H1 (cell line): ENCODE measurements at regions not wholly inside any gene's neighbourhood (a gene's known extent, or its start where the extent isn't known, plus 50 kb on each side); places are given as distances from the start of the nearest gene placed in this dataset.

ENCODE experiments used
- CTCF ChIA-PET: fragments of 300-600 bp; sonication (Branson Sonifier 250); formaldehyde crosslinking; loops from one replicate; lab custom pipeline; 2021; ENCODE audit not compliant: partially characterized antibody; lab: Charles Lee
- POLR2A ChIA-PET: fragments of 300-600 bp; sonication (Branson Sonifier 250); formaldehyde crosslinking; loops from one replicate; lab custom pipeline; 2021; ENCODE audit warnings: inconsistent platforms; ENCODE audit not compliant: partially characterized antibody; lab: Charles Lee
- DNase-seq, 2 experiments: peaks; one replicate each; pipeline versions ENCODE4 v3.0.0 to v3.0.0-alpha.2; 2010 to 2022; ENCODE audit warnings: low spot score in 2 of 2, low read depth in 1 of 2, mixed read lengths in 1 of 2
- FAIRE-seq: peaks from 2 replicates; lab custom pipeline; 2011; peaks lifted over from hg19 to GRCh38; lab: Jason Lieb, UNC
- H2AFZ ChIP-seq: 2 replicates; pipeline ENCODE4 v1.8.1; 2012; ENCODE audit warnings: low read length, inconsistent platforms
- H2AK5ac ChIP-seq: 2 replicates; pipeline ENCODE4 v1.6.1; 2013; ENCODE audit warnings: low read depth, low read length
- H2BK120ac ChIP-seq: replicated peaks from 2 replicates; pipeline ENCODE3; 2013; ENCODE audit warnings: low read depth, low read length, inconsistent platforms
- H2BK12ac ChIP-seq: 2 replicates; pipeline ENCODE4 v1.6.1; 2013; ENCODE audit warnings: low read depth, low read length
- H2BK15ac ChIP-seq: 2 replicates; pipeline ENCODE4 v1.6.1; 2013; ENCODE audit warnings: low read length
- H2BK20ac ChIP-seq: 2 replicates; pipeline ENCODE4 v1.6.1; 2013; ENCODE audit warnings: low read length
- H2BK5ac ChIP-seq: 2 replicates; pipeline ENCODE4 v1.6.1; 2013; ENCODE audit warnings: low read depth, low read length
- H3K14ac ChIP-seq: 2 replicates; pipeline ENCODE4 v1.6.1; 2013; ENCODE audit warnings: inconsistent platforms; ENCODE audit not compliant: insufficient read length
- H3K18ac ChIP-seq: 2 replicates; pipeline ENCODE4 v1.6.1; 2013; ENCODE audit warnings: low read length; ENCODE audit errors: extremely low read depth
- H3K23ac ChIP-seq: 2 replicates; pipeline ENCODE4 v1.6.1; 2013; ENCODE audit warnings: inconsistent platforms; ENCODE audit not compliant: insufficient read length
- H3K23me2 ChIP-seq: 2 replicates; pipeline ENCODE4 v1.6.1; 2013; ENCODE audit warnings: low read depth, low read length
- H3K27ac ChIP-seq: 2 replicates; pipeline ENCODE4 v1.6.1; 2011; ENCODE audit warnings: low read depth, low read length, inconsistent platforms
- H3K27me3 ChIP-seq, 4 experiments: replicated peaks in 1 of 4; 1 replicate in 1 of 4; 2 replicates in 3 of 4; pipeline versions ENCODE4 v1.6.1 to v1.8.1; 2011 to 2013; ENCODE audit warnings: low read length in 3 of 4, mild to moderate bottlenecking in 3 of 4, inconsistent platforms in 2 of 4, mixed read lengths in 2 of 4, moderate library complexity in 1 of 4; ENCODE audit not compliant: control insufficient read depth in 3 of 4, insufficient read depth in 3 of 4; ENCODE audit errors: extremely low read depth in 1 of 4
- H3K36me3 ChIP-seq, 4 experiments: 2 replicates each; pipeline versions ENCODE4 v1.6.1 to v1.8.1; 2011 to 2013; ENCODE audit warnings: mild to moderate bottlenecking in 4 of 4, low read length in 3 of 4, moderate library complexity in 2 of 4, control low read depth in 1 of 4, inconsistent platforms in 1 of 4; ENCODE audit not compliant: insufficient read depth in 4 of 4, control insufficient read depth in 2 of 4
- H3K4ac ChIP-seq: replicated peaks from 2 replicates; pipeline ENCODE3; 2013; ENCODE audit warnings: low read length, low read depth, mixed read lengths, inconsistent platforms; ENCODE audit not compliant: insufficient read length
- H3K4me1 ChIP-seq, 4 experiments: replicated peaks in 1 of 4; 1 replicate in 1 of 4; 2 replicates in 3 of 4; pipeline versions ENCODE4 v1.6.1 to v1.8.1; 2011 to 2013; ENCODE audit warnings: low read length in 3 of 4, inconsistent platforms in 2 of 4, mixed read lengths in 1 of 4; ENCODE audit not compliant: insufficient read depth in 4 of 4, control insufficient read depth in 3 of 4
- H3K4me2 ChIP-seq, 2 experiments: 2 replicates each; pipeline versions ENCODE4 v1.6.1 to v1.8.1; 2011 to 2013; ENCODE audit warnings: low read depth in 2 of 2, low read length in 2 of 2, control low read depth in 1 of 2, inconsistent platforms in 1 of 2, mild to moderate bottlenecking in 1 of 2; ENCODE audit not compliant: insufficient read depth in 1 of 2
- H3K4me3 ChIP-seq, 4 experiments: fragments of 200-600, 300-600 bp in 1 of 4; sonication (generic), shearing (Covaris generic), sonication (Bioruptor Twin) in 1 of 4; 2 replicates each; pipeline versions ENCODE4 v1.5.1 to v1.8.1; 2011 to 2016; ENCODE audit warnings: low read length in 4 of 4, low read depth in 3 of 4, control low read depth in 2 of 4, inconsistent platforms in 2 of 4, mild to moderate bottlenecking in 2 of 4, mixed read lengths in 1 of 4, moderate library complexity in 1 of 4; ENCODE audit not compliant: insufficient read depth in 2 of 4; ENCODE audit errors: extremely low read depth in 1 of 4
- H3K56ac ChIP-seq: replicated peaks from 2 replicates; pipeline ENCODE3; 2013; ENCODE audit warnings: low read depth, mild to moderate bottlenecking, mixed read lengths, low read length, inconsistent platforms; ENCODE audit not compliant: insufficient read length
- H3K79me1 ChIP-seq: 2 replicates; pipeline ENCODE4 v1.6.1; 2013; ENCODE audit warnings: low read depth, low read length, control low read depth
- H3K79me2 ChIP-seq, 2 experiments: 2 replicates each; pipeline versions ENCODE4 v1.6.1 to v1.8.1; 2012 to 2013; ENCODE audit warnings: low read length in 2 of 2, mild to moderate bottlenecking in 2 of 2, inconsistent platforms in 1 of 2; ENCODE audit not compliant: insufficient read depth in 2 of 2, control insufficient read depth in 1 of 2
- H3K9ac ChIP-seq, 4 experiments: replicated peaks in 1 of 4; 1 replicate in 1 of 4; 2 replicates in 3 of 4; pipeline versions ENCODE4 v1.6.1 to v1.8.1; 2011 to 2013; ENCODE audit warnings: low read depth in 3 of 4, low read length in 3 of 4, control low read depth in 2 of 4, mild to moderate bottlenecking in 2 of 4, moderate library complexity in 2 of 4, inconsistent platforms in 1 of 4; ENCODE audit errors: extremely low read depth in 1 of 4
- H3K9me3 ChIP-seq, 2 experiments: 2 replicates each; pipeline versions ENCODE4 v1.6.1 to v1.8.1; 2012 to 2013; ENCODE audit warnings: mild to moderate bottlenecking in 2 of 2, moderate library complexity in 2 of 2, control low read depth in 1 of 2, inconsistent platforms in 1 of 2, low read depth in 1 of 2, low read length in 1 of 2, mixed read lengths in 1 of 2; ENCODE audit not compliant: insufficient read depth in 2 of 2
- H4K20me1 ChIP-seq, 2 experiments: replicated peaks in 1 of 2; 2 replicates each; pipeline versions ENCODE3 to v1.8.1; 2011 to 2013; ENCODE audit warnings: inconsistent platforms in 2 of 2, low read length in 2 of 2, mild to moderate bottlenecking in 1 of 2; ENCODE audit not compliant: insufficient read depth in 2 of 2, control insufficient read depth in 1 of 2
- H4K5ac ChIP-seq: 2 replicates; pipeline ENCODE4 v1.6.1; 2013; ENCODE audit warnings: low read length, low read depth, mixed read lengths, inconsistent platforms; ENCODE audit not compliant: insufficient read length
- H4K8ac ChIP-seq: 2 replicates; pipeline ENCODE4 v1.8.0; 2013; ENCODE audit warnings: mild to moderate bottlenecking, moderate library complexity, low read length, inconsistent platforms; ENCODE audit not compliant: insufficient read depth; ENCODE audit errors: extremely low read depth
- H4K91ac ChIP-seq: replicated peaks from 2 replicates; pipeline ENCODE3; 2013; ENCODE audit warnings: low read length, mixed read lengths, inconsistent platforms; ENCODE audit not compliant: insufficient read length
- EP300 ChIP-seq, 2 experiments: IDR thresholded peaks; 1 replicate in 1 of 2; 2 replicates in 1 of 2; pipeline ENCODE4 v1.6.1; 2011 to 2012; ENCODE audit warnings: low read depth in 2 of 2, low read length in 2 of 2, mild to moderate bottlenecking in 2 of 2, borderline replicate concordance in 1 of 2, inconsistent platforms in 1 of 2, moderate library complexity in 1 of 2
- RNF2 ChIP-seq: fragments of 200-900, 300-1000 bp; sonication (generic); IDR thresholded peaks from 2 replicates; pipeline ENCODE4 v1.7.1; 2016; ENCODE audit warnings: borderline replicate concordance, low read depth, mild to moderate bottlenecking, antibody characterized with exemption, low read length; ENCODE audit not compliant: poor library complexity, severe bottlenecking; ENCODE audit errors: missing control alignments
- WGBS, 2 experiments: shearing (Covaris generic) in 1 of 2; methylation state at CpG; one replicate each; pipeline versions ENCODE4 v1.1.6 to v1.1.7; 2013 to 2015; ENCODE audit warnings: low lambda C conversion rate in 2 of 2, mixed read lengths in 2 of 2, inconsistent platforms in 1 of 2, low coverage in 1 of 2, missing lambda C conversion rate in 1 of 2; ENCODE audit not compliant: insufficient replicate concordance in 2 of 2, insufficient coverage in 1 of 2, insufficient read length in 1 of 2; ENCODE audit errors: extremely low coverage in 1 of 2, missing lambda C conversion rate in 1 of 2; 5-methylcytosine and 5-hydroxymethylcytosine counted together

GRCh38 chr7:23963461-23964165 lies 253.6 kb downstream of the STK31 start:
- Histone ChIP-seq H3K9me3 (0 out of 4 replicates have a peak, but pooled peaks cover 0 to 2% of the 10 kb centered on the region in 2 experiments), H2BK20ac (no peak overlapping the region; the same call in 1 of the 2 replicates), H3K27me3 (no peaks in the 10 kb centered on the region), H2BK120ac (no peak overlapping the region), H3K56ac (no peak overlapping the region), H3K23me2 (no peaks in the 10 kb centered on the region), H3K9ac (no peak overlapping the region), H3K79me1 (no peaks in the 10 kb centered on the region), H2AFZ (no peak overlapping the region), H2AK5ac (no peak overlapping the region), H4K20me1 (no peaks in the 10 kb centered on the region), H3K4me3 (no peak overlapping the region), H3K14ac (no peak overlapping the region), H2BK5ac (no peak overlapping the region), H4K91ac (no peak overlapping the region), H3K4ac (no peak overlapping the region), H3K27ac (no peak overlapping the region), H2BK12ac (no peak overlapping the region), H3K23ac (no peak overlapping the region), H3K79me2 (no peaks in the 10 kb centered on the region), H2BK15ac (no peak overlapping the region), H3K36me3 (no peaks in the 10 kb centered on the region), H3K18ac (no peak overlapping the region), H3K4me2 (no peak overlapping the region), H3K4me1 (peaks cover 6 to 9% (median 8%) of the 10 kb centered on the region in 4 experiments; a peak in 5 of 7 replicates), H4K8ac (no peak overlapping the region), H4K5ac (no peak overlapping the region)
- POLR2A ChIA-PET, result no interaction called here
- CTCF ChIA-PET, result no interaction called here
- no peak for FAIRE-seq
- no peak for DNase-seq
- 94% methylated on average over 8 of the region's 8 CpGs; no CpG with 5 or more reads in 1 of the 2 experiments for WGBS, 2 experiments
- TF ChIP-seq EP300 (IDR thresholded peaks at IDR 0.05; ENCODE audit: borderline replicate concordance in 1 of 2, low read depth in 2 of 2, low read length in 2 of 2) (no peak), RNF2 (no peak)
